Spleen (tissue), 11 donors: ENCODE measurements at regions not wholly inside any gene's neighbourhood (a gene's known extent, or its start where the extent isn't known, plus 50 kb on each side); places are given as distances from the start of the nearest gene placed in this dataset.
A peak's percentile ranks its signal among the peaks of the same experiment; 100 is the strongest.

Experiments used
- DNase-seq: peaks from one replicate; pipeline ENCODE4 v3.0.0-alpha.2; 2020
- H3K27ac ChIP-seq, 8 donors: fragments of 200-600 bp; sonication (generic) in 7 of 8; 1 replicate in 4 of 8; 2 replicates in 4 of 8; pipeline versions ENCODE4 v1.5.0 to v1.8.0; 2016 to 2021; ENCODE audit warnings: inconsistent platforms in 4 of 8, mild to moderate bottlenecking in 4 of 8, moderate library complexity in 1 of 8
- H3K27me3 ChIP-seq, 7 donors: fragments of 200-600 bp; sonication (generic) in 6 of 7; replicated peaks in 1 of 7; 1 replicate in 4 of 7; 2 replicates in 3 of 7; pipeline versions ENCODE4 v1.5.0 to v1.8.0; 2016 to 2021; ENCODE audit warnings: inconsistent platforms in 3 of 7, mild to moderate bottlenecking in 1 of 7
- H3K36me3 ChIP-seq, 6 donors: fragments of 200-600 bp; sonication (generic) in 5 of 6; 1 replicate in 4 of 6; 2 replicates in 2 of 6; pipeline versions ENCODE4 v1.5.0 to v1.8.0; 2016 to 2021; ENCODE audit warnings: inconsistent platforms in 2 of 6
- H3K4me1 ChIP-seq, 6 donors: fragments of 200-600 bp; sonication (generic) in 5 of 6; 1 replicate in 3 of 6; 2 replicates in 3 of 6; pipeline versions ENCODE4 v1.5.0 to v1.8.0; 2016 to 2021; ENCODE audit warnings: inconsistent platforms in 3 of 6
- H3K4me3 ChIP-seq, 8 donors: fragments of 200-600 bp; sonication (generic) in 7 of 8; 1 replicate in 4 of 8; 2 replicates in 4 of 8; pipeline versions ENCODE4 v1.5.0 to v1.8.0; 2016 to 2021; ENCODE audit warnings: inconsistent platforms in 4 of 8, mild to moderate bottlenecking in 4 of 8, moderate library complexity in 2 of 8
- H3K9me3 ChIP-seq, 8 donors: fragments of 200-600 bp; sonication (generic) in 7 of 8; 1 replicate in 4 of 8; 2 replicates in 4 of 8; pipeline versions ENCODE4 v1.5.0 to v1.8.0; 2016 to 2021; ENCODE audit warnings: inconsistent platforms in 4 of 8
- CTCF ChIP-seq, 11 experiments: fragments of 200-600 bp in 7 of 11; fragments of 450-650 bp in 4 of 11; sonication (generic) in 4 of 11; IDR thresholded peaks in 8 of 11; conservative IDR thresholded peaks in 3 of 11; 1 replicate in 7 of 11; 2 replicates in 4 of 11; pipeline versions ENCODE4 v1.4.0 to v1.8.0; 2016 to 2021; ENCODE audit warnings: antibody characterized with exemption in 11 of 11, inconsistent platforms in 4 of 11, mild to moderate bottlenecking in 1 of 11
- POLR2A ChIP-seq, 3 donors: fragments of 450-650 bp; IDR thresholded peaks; one replicate each; pipeline ENCODE4 v1.5.1; 2017; ENCODE audit warnings: antibody characterized with exemption in 3 of 3, mild to moderate bottlenecking in 1 of 3
- POLR2AphosphoS5 ChIP-seq, 3 donors: sonication (generic); formaldehyde crosslinking; IDR thresholded peaks; one replicate each; pipeline ENCODE4 v1.5.1; 2017; ENCODE audit warnings: antibody characterized with exemption in 3 of 3
- WGBS, 5 donors: extraction: QIAGEN DNeasy Blood & Tissue Kit in 3 of 5; methylation state at CpG; one replicate each; pipeline versions ENCODE4 v1.1.5 to v1.1.7; 2013 to 2018; 5-methylcytosine and 5-hydroxymethylcytosine counted together
- intact Hi-C: fragments of 100-400 bp; cut with DNase I; formaldehyde crosslinking; loops from one replicate; pipeline ENCODE4 v1.15.0; 2023; ENCODE audit warnings: low total_unique reads
- donor health status: healthy with polysubstance abuse.
- donor health status: DM: no; HTN: no; CAD: no; lungs with moderate emphysema.
- donor health status: DM: no; HTN: no; CAD: no.
- donor health status: Bipolar disorder and iron deficiency.
- donor health status: healthy.
- donor health status: DM: no; HTN: no; CAD: no.
- donor health status: DM: yes; HTN: yes; CAD: no.

- peaks cover 0 to 7% (median 0%) of the 10 kb centered on the region in 8 donors for H3K9me3 ChIP-seq
- H3K27ac ChIP-seq, result peak overlapping the region in 7 of 8 donors; percentile 23 to 60 (median 44)
- H3K4me3 ChIP-seq, result no peak overlapping the region
- no peaks in the 10 kb centered on the region for H3K36me3 ChIP-seq
- TF ChIP-seq POLR2AphosphoS5 (IDR thresholded peaks at IDR 0.05), result no peak
- TF ChIP-seq CTCF (IDR thresholded peaks at IDR 0.05 in 8 of 11, conservative IDR thresholded peaks at IDR 0.05 in 3 of 11), result no peak
- no peak for TF ChIP-seq POLR2A (IDR thresholded peaks at IDR 0.05)
- WGBS, 5 donors, result 45 to 53% (median 49%) methylated on average over 6 of the region's 6 CpGs
- DNase-seq, result no peak
- no peaks in the 10 kb centered on the region for H3K27me3 ChIP-seq
- peaks cover 0 to 13% (median 7%) of the 10 kb centered on the region in 6 donors for H3K4me1 ChIP-seq
- intact Hi-C loops, result no loop called here
Observed at GRCh38 chr12:43210485-43211192, 341.4 kb downstream of the ADAMTS20 start.

- Histone ChIP-seq H3K27me3 (no peaks in the 10 kb centered on the region), H3K4me3 (no peak overlapping the region), H3K36me3 (no peaks in the 10 kb centered on the region), H3K4me1 (peaks cover 0 to 13% (median 7%) of the 10 kb centered on the region in 6 donors), H3K9me3 (peaks cover 0 to 7% (median 0%) of the 10 kb centered on the region in 8 donors), H3K27ac (no peak overlapping the region)
- WGBS, 5 donors, result 84 to 97% (median 91%) methylated on average over 3 of the region's 3 CpGs
- intact Hi-C loops, result no loop called here
- no peak for DNase-seq
- TF ChIP-seq POLR2AphosphoS5 (IDR thresholded peaks at IDR 0.05), result no peak
- no peak for TF ChIP-seq POLR2A (IDR thresholded peaks at IDR 0.05)
- TF ChIP-seq CTCF (IDR thresholded peaks at IDR 0.05 in 8 of 11, conservative IDR thresholded peaks at IDR 0.05 in 3 of 11), result no peak
Observed at GRCh38 chr12:43208627-43209026, 343.4 kb downstream of the ADAMTS20 start.

- TF ChIP-seq POLR2AphosphoS5 (IDR thresholded peaks at IDR 0.05) (no peak), CTCF (IDR thresholded peaks at IDR 0.05 in 8 of 11, conservative IDR thresholded peaks at IDR 0.05 in 3 of 11) (no peak), POLR2A (IDR thresholded peaks at IDR 0.05) (no peak)
- H3K4me1 ChIP-seq, result peaks cover 0 to 13% (median 7%) of the 10 kb centered on the region in 6 donors
- DNase-seq, result no peak
- H3K4me3 ChIP-seq, result no peak overlapping the region
- no peaks in the 10 kb centered on the region for H3K27me3 ChIP-seq
- no peaks in the 10 kb centered on the region for H3K36me3 ChIP-seq
- H3K27ac ChIP-seq, result no peak overlapping the region
- intact Hi-C loops, result no loop called here
- peaks cover 0 to 7% (median 0%) of the 10 kb centered on the region in 8 donors for H3K9me3 ChIP-seq
- 74 to 92% (median 88%) methylated on average over 5 of the region's 5 CpGs for WGBS, 5 donors
Observed at GRCh38 chr12:43208221-43208620, 343.8 kb downstream of the ADAMTS20 start.

GRCh38 chr12:43206396-43206795 lies 345.6 kb downstream of the ADAMTS20 start:
- TF ChIP-seq POLR2AphosphoS5 (IDR thresholded peaks at IDR 0.05), result no peak
- no peak for TF ChIP-seq CTCF (IDR thresholded peaks at IDR 0.05 in 8 of 11, conservative IDR thresholded peaks at IDR 0.05 in 3 of 11)
- TF ChIP-seq POLR2A (IDR thresholded peaks at IDR 0.05), result no peak
- Histone ChIP-seq H3K4me1 (peaks cover 0 to 13% (median 7%) of the 10 kb centered on the region in 6 donors), H3K27me3 (no peaks in the 10 kb centered on the region), H3K9me3 (peaks cover 0 to 7% (median 0%) of the 10 kb centered on the region in 8 donors), H3K27ac (no peak overlapping the region), H3K4me3 (no peak overlapping the region), H3K36me3 (no peaks in the 10 kb centered on the region)
- intact Hi-C loops, result no loop called here
- DNase-seq, result no peak
